K562 (cell line): ENCODE measurements at regions not wholly inside any gene's neighbourhood (a gene's known extent, or its start where the extent isn't known, plus 50 kb on each side); places are given as distances from the start of the nearest gene placed in this dataset.

Experiments
- ATAC-seq: fragments of 200-7000 bp; cut with Tn5 transposase; 3 replicates; pipeline ENCODE4 v1.9.1; 2020; ENCODE audit warnings: moderate library complexity
- BruUV-seq: library from RNA; stranded (reverse); fragments of 400-500 nt; replicated peaks from 2 replicates; lab custom pipeline; 2021; lab: Mats Ljungman, UMichigan
- CTCF ChIA-PET: fragments of 300-600 bp; formaldehyde crosslinking; extraction: SDS; loops from one replicate; lab custom pipeline; 2021; ENCODE audit warnings: low intra/inter-chr PET ratio; lab: Yijun Ruan, JAX
- POLR2A ChIA-PET: fragments of 300-600, 350-650 bp; sonication (Branson Sonifier 250); formaldehyde crosslinking; extraction: SDS; loops from one replicate; lab custom pipeline; 2021; ENCODE audit warnings: antibody characterized with exemption, inconsistent platforms; lab: Yijun Ruan, JAX
- DNase-seq, 4 experiments: peaks; one replicate each; pipeline versions ENCODE4 v3.0.0 to v3.0.0-alpha.2; 2011 to 2018; ENCODE audit warnings: low spot score in 3 of 4, mixed read lengths in 3 of 4; ENCODE audit errors: extremely low read depth in 1 of 4
- FAIRE-seq: peaks from 2 replicates; lab custom pipeline; 2011; peaks lifted over from hg19 to GRCh38; lab: Jason Lieb, UNC
- H2AFZ ChIP-seq: 2 replicates; pipeline ENCODE4 v1.6.0; 2011; ENCODE audit warnings: low read depth, low read length, control low read depth, inconsistent platforms
- H3K27ac ChIP-seq: fragments of 200-600 bp; 3 replicates; pipeline ENCODE4 v1.8.0; 2011; ENCODE audit warnings: low read depth, mild to moderate bottlenecking, control low read depth, inconsistent platforms, low read length, moderate library complexity, mixed read lengths; ENCODE audit errors: extremely low read depth
- H3K27me3 ChIP-seq, 2 experiments: fragments of 300-600 bp in 1 of 2; 2 replicates in 1 of 2; 3 replicates in 1 of 2; pipeline versions ENCODE4 v1.6.0 to v1.8.0; 2011; ENCODE audit warnings: inconsistent platforms in 2 of 2, low read length in 2 of 2, mild to moderate bottlenecking in 1 of 2, mixed read lengths in 1 of 2, moderate library complexity in 1 of 2; ENCODE audit not compliant: control insufficient read depth in 2 of 2, insufficient read depth in 2 of 2
- H3K36me3 ChIP-seq: fragments of 300-600 bp; 3 replicates; pipeline ENCODE4 v1.8.0; 2011; ENCODE audit warnings: mild to moderate bottlenecking, low read length, inconsistent platforms; ENCODE audit not compliant: control insufficient read depth, insufficient read depth
- H3K4me1 ChIP-seq, 2 experiments: fragments of 200-600 bp in 1 of 2; replicated peaks in 1 of 2; 2 replicates in 1 of 2; 3 replicates in 1 of 2; pipeline versions ENCODE4 v1.5.1 to v1.8.0; 2011; ENCODE audit warnings: inconsistent platforms in 2 of 2, low read length in 2 of 2, mild to moderate bottlenecking in 1 of 2, mixed read lengths in 1 of 2, moderate library complexity in 1 of 2; ENCODE audit not compliant: control insufficient read depth in 2 of 2, insufficient read depth in 2 of 2
- H3K4me2 ChIP-seq: 2 replicates; pipeline ENCODE4 v1.6.1; 2011; ENCODE audit warnings: low read length, control low read depth, inconsistent platforms, mixed read lengths; ENCODE audit not compliant: insufficient read depth
- H3K4me3 ChIP-seq: fragments of 200-600 bp; sonication (generic), shearing (Covaris generic); 2 replicates; pipeline ENCODE4 v1.5.1; 2016; ENCODE audit warnings: control low read depth, inconsistent platforms
- H3K79me2 ChIP-seq: fragments of 200-600 bp; 3 replicates; pipeline ENCODE4 v1.8.0; 2011; ENCODE audit warnings: low read length, inconsistent platforms; ENCODE audit not compliant: control insufficient read depth, insufficient read depth
- H3K9ac ChIP-seq, 2 experiments: 2 replicates each; pipeline versions ENCODE4 v1.6.0 to v1.6.1; 2011; ENCODE audit warnings: low read depth in 2 of 2, low read length in 2 of 2, control low read depth in 1 of 2, inconsistent platforms in 1 of 2, mild to moderate bottlenecking in 1 of 2, mixed read lengths in 1 of 2; ENCODE audit not compliant: insufficient read depth in 1 of 2
- H3K9me1 ChIP-seq: one replicate; pipeline ENCODE4 v1.6.0; 2011; ENCODE audit warnings: inconsistent platforms, mild to moderate bottlenecking, low read length, moderate library complexity; ENCODE audit not compliant: control insufficient read depth, insufficient read depth
- H3K9me3 ChIP-seq: replicated peaks from 2 replicates; pipeline ENCODE4 v1.5.1; 2011; ENCODE audit warnings: low read depth, low read length, inconsistent platforms; ENCODE audit not compliant: control insufficient read depth, insufficient read depth
- H4K20me1 ChIP-seq: replicated peaks from 2 replicates; pipeline ENCODE4 v1.6.1; 2011; ENCODE audit warnings: low read length, inconsistent platforms, mixed read lengths; ENCODE audit not compliant: control insufficient read depth, insufficient read depth
- BACH1 ChIP-seq: fragments of 200-800 bp; sonication (Bioruptor generic); IDR thresholded peaks from 2 replicates; pipeline ENCODE4 v1.6.1; 2016; ENCODE audit warnings: missing genetic modification characterization, missing compliant biosample characterization
- HNRNPK ChIP-seq: fragments of 200-400 bp; formaldehyde crosslinking; IDR thresholded peaks from one replicate; pipeline ENCODE4 v1.6.1; 2018; ENCODE audit warnings: mild to moderate bottlenecking, low read depth, low read length; ENCODE audit not compliant: poor library complexity, severe bottlenecking
- MAFF ChIP-seq: IDR thresholded peaks from 2 replicates; pipeline ENCODE4 v1.6.1; 2012; ENCODE audit warnings: low read length, improper control_type of control experiment
- NEUROD1 ChIP-seq: fragments of 150-350 bp; IDR thresholded peaks from 2 replicates; pipeline ENCODE4 v1.6.1; 2014; ENCODE audit warnings: borderline replicate concordance, low read length, low read depth; ENCODE audit not compliant: partially characterized antibody
- PHB2 ChIP-seq: fragments of 450-650 bp; IDR thresholded peaks from 2 replicates; pipeline ENCODE4 v1.6.1; 2017; ENCODE audit warnings: low read depth
- PRMT5 ChIP-seq: sonication (generic); formaldehyde crosslinking; IDR thresholded peaks from 2 replicates; pipeline ENCODE4 v1.5.0; 2020; ENCODE audit warnings: missing genetic modification reagents
- ZNF140 ChIP-seq: fragments of 250-450 bp; sonication (Bioruptor Pico); IDR thresholded peaks from 2 replicates; pipeline ENCODE4 v1.8.0; 2021; ENCODE audit warnings: moderate library complexity, mild to moderate bottlenecking, inconsistent platforms
- ZNF561 ChIP-seq: fragments of 450-650 bp; formaldehyde crosslinking; conservative IDR thresholded peaks from 2 replicates; pipeline ENCODE4 v1.4.0; 2020; ENCODE audit warnings: mild to moderate bottlenecking, moderate library complexity
- WGBS: fragments of 100-300 bp; shearing (Covaris generic); methylation state at CpG from one replicate; pipeline ENCODE4 v1.1.6; 2016; ENCODE audit warnings: low coverage, mixed read lengths; ENCODE audit not compliant: insufficient coverage; ENCODE audit errors: missing lambda C conversion rate; 5-methylcytosine and 5-hydroxymethylcytosine counted together
- in situ Hi-C: fragments of 300-500 bp; cut with MboI; formaldehyde crosslinking; loops from 4 replicates; pipeline ENCODE4 v1.15.0; 2018; ENCODE audit warnings: inconsistent platforms, mixed read lengths
- intact Hi-C: fragments of 100-400 bp; cut with micrococcal nuclease; formaldehyde crosslinking; loops from 2 replicates; pipeline ENCODE4 v1.14.2; 2022
- TF ChIP-seq, protein P1 (sequence below): fragments of 250-450 bp; sonication (Bioruptor Pico); IDR thresholded peaks from 2 replicates; pipeline ENCODE4 v1.6.1; 2021; ENCODE audit warnings: mild to moderate bottlenecking
- TF ChIP-seq, protein P2 (sequence below): IDR thresholded peaks from 3 replicates; pipeline ENCODE4 v1.6.1; 2011; ENCODE audit warnings: borderline replicate concordance, mild to moderate bottlenecking, moderate library complexity; ENCODE audit not compliant: insufficient read length; ENCODE audit errors: extremely low read depth

DNA sequence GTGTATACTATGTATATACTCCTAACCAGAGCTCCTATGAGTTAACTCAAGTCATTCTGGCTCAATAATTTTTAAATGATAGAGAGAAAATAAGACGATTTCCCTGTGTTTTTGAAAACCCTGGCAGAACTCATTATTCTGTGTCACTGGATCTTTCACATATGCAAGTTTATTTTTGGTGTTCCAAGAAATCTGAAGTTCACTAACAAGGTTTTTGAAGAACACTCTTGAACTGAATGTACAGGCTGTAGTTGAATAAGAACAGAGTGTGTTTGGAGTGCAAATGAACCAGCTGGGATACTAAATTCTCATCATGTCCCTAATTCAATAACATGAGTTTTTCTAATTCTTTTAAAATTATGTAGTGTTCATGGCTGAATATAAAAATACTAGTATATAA lies 466.9 kb upstream of the SUCLG2 start:
- Histone ChIP-seq H3K4me3 (no peak overlapping the region), H3K27me3 (no peaks in the 10 kb centered on the region), H3K9ac (no peak overlapping the region), H3K36me3 (no peaks in the 10 kb centered on the region), H3K4me2 (no peak overlapping the region), H4K20me1 (no peaks in the 10 kb centered on the region), H3K9me3 (no peaks in the 10 kb centered on the region), H2AFZ (no peak overlapping the region), H3K79me2 (no peaks in the 10 kb centered on the region), H3K27ac (no peak overlapping the region), H3K9me1 (no peaks in the 10 kb centered on the region), H3K4me1 (no peaks in the 10 kb centered on the region)
- intact Hi-C loops (no loop called here), in situ Hi-C loops (no loop called here)
- no peak for FAIRE-seq
- BruUV-seq: no TSS peak
- TF ChIP-seq BACH1 (tag) (no peak), PRMT5 (no peak), PHB2 (no peak), ZNF140 (CRISPR knock-in tag) (no peak), ZNF561 (CRISPR knock-in tag) (no peak), NEUROD1 (no peak), HNRNPK (no peak), MAFF (no peak)
- TF ChIP-seq, protein P1, sequence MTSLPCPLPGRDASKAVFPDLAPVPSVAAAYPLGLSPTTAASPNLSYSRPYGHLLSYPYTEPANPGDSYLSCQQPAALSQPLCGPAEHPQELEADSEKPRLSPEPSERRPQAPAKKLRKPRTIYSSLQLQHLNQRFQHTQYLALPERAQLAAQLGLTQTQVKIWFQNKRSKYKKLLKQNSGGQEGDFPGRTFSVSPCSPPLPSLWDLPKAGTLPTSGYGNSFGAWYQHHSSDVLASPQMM (CRISPR knock-in tag): no peak
- TF ChIP-seq, protein P2, sequence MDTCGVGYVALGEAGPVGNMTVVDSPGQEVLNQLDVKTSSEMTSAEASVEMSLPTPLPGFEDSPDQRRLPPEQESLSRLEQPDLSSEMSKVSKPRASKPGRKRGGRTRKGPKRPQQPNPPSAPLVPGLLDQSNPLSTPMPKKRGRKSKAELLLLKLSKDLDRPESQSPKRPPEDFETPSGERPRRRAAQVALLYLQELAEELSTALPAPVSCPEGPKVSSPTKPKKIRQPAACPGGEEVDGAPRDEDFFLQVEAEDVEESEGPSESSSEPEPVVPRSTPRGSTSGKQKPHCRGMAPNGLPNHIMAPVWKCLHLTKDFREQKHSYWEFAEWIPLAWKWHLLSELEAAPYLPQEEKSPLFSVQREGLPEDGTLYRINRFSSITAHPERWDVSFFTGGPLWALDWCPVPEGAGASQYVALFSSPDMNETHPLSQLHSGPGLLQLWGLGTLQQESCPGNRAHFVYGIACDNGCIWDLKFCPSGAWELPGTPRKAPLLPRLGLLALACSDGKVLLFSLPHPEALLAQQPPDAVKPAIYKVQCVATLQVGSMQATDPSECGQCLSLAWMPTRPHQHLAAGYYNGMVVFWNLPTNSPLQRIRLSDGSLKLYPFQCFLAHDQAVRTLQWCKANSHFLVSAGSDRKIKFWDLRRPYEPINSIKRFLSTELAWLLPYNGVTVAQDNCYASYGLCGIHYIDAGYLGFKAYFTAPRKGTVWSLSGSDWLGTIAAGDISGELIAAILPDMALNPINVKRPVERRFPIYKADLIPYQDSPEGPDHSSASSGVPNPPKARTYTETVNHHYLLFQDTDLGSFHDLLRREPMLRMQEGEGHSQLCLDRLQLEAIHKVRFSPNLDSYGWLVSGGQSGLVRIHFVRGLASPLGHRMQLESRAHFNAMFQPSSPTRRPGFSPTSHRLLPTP: no peak
- POLR2A ChIA-PET: no interaction called here
- CTCF ChIA-PET: no interaction called here
- no peak for DNase-seq
- no peak for ATAC-seq
- WGBS: 0% methylated on average over 1 of the region's 1 CpG
